ENCODE measurements at regions not wholly inside any gene's neighbourhood (a gene's known extent, or its start where the extent isn't known, plus 50 kb on each side); places are given as distances from the start of the nearest gene placed in this dataset.

DNA sequence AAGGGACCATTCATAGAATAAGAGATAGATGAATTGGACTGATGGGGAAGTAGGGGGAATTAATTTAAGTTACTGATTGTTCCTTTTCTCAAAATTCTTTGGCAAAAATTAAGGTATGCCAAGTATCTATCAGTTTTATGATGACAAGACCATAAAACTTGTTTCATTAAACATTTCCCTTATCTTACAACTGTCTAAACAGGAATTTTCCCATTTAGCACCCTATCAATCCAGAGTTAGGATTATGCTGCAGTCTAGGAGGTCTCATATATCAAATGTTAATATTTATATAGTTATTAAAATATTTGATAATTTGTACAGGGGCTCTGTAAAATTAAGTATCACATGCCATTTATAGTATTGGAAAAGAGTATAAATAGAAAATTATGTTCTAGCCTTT lies 51.5 kb upstream of the ARID1B start:
- DNase-seq (ENCODE audit: low read depth, low spot score): no peak

DNA sequence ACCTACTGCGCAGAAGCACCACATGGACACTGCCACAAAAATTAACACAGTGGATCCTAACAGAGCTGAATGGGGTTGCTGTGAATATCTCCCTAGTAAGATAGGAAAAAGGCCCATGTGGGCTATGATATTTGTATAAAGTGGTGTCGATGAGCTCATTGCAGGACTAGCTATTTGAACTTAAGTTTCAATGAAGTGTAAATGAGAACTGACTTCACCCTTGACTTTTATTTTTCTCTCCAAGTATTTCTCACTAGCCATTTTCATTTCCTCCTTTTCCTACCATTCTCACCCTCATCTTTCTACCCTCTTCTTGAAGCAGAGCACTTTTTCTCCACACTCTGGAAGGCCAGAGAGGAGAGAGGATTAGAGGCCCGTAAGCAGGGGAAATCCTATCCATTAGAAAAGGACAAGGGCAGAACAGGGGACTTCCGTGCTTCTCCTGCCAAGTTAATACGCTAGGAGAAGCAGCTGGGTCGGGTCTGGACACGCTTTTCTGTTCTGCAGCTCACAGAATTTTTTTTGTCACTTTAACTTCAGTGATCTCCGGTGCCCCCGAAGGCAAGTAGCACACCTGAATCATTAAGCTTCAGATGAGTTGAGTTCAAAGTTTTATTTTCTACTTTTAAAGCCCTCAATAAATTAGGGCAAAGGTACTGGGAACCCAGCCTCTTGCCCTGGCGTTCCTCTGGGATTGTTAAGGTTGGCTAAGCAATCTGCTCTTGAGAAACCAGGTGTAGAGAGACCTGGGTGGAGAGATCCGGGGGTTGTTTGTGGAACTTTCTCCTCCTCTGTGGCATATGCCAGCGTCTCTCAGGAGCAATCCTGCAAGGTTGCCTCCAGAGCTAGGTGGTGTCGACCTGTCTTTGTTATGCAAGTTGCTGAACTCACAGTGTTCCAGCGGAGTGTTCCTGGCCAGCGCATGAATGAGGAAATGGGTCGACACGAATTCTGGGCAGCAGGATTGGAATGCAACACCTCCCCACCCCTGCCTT lies 56.2 kb upstream of the ARID1B start:
- DNase-seq (ENCODE audit: low read depth, low spot score): no peak

DNA sequence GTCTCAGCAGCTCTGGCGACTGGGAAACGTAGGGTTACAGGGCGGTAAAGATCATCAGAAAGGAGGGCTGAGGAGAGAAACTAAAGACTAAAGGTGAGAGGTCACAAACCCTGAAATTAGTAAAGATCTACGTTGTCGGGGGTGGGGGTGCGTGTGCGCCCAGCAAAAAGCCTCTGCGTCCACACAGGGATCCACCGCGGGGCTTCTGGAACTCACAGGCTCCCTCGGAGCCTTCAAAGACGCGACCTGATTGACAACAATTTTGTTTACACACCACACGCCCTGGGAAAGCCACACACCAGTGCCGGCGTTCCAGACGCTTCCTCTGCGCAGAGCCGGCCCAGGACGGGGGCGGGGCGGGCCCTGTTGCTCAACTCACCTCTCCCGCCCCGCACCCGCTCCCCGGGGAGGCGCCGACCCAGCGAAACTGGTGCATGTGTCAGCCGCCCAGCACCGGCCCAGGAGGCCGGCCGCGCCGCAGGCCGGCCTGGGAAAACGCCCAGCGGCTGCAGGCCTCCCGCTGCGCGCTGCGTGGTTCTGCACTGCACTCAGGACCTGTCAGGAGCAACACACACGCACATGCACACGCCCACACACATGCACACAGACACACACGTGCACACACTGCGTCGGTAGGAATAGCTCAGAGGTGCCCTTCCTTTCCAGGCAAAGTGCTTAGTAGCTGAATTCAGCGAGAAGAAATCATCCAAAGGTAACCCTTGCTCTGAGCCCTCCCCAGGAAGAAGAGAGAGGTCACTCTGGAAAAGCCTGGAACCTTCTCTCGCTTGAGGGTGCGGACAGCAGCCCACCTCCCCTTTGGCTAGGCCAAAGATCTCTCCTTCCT lies 57.2 kb upstream of the ARID1B start:
- DNase-seq (ENCODE audit: low read depth, low spot score): no peak

DNA sequence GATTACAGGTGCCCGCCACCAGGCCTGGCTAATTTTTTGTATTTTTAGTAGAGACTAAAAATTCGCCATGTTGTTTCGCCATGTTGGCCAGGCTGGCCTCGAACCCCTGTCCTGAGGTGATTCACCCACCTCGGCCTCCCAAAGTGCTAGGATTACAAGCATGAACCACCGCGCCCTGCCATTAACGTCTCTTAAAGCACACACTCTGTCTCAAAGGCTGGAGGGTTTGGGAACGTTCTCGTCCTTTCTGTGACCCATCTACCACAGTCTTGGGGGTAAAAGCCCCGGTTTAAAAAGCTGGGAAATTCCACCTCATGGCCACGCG lies 57.8 kb upstream of the ARID1B start:
- DNase-seq (ENCODE audit: low read depth, low spot score): no peak

DNA sequence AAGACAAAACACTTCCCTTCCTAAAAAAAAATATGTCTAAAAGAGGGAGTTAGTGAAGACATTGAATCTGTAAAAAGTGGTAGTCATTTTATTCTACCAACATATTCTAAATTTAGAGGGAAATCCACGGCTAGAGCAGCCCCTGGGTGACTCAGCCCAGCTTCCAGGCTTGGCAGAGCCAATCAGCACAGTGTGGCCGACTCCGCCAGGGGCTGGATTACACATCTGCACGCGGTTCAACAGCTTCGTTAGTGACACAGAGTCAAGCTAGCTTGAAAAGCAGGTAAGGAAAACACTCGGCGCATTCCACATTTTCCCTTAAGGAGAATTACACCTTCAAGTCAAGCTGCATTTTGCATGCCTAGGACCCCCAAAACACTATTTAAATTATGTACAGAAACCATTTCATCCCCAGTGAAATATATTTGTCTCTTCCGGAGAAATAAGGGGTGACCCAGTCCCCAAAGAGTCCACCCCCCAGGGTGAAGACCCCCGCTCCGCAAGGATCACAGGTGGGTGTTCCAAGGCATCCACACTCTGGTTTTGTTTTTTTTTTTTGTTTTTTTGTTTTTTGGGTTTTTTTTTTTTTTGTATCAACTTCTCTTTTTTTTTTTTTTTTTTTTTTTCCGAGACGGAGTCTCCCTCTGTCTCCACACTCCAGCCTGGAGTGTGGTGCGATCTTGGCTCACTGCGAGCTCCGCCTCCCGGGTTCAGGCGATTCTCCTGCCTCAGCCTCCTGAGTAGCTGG lies 58.4 kb upstream of the ARID1B start:
- no peak for DNase-seq (ENCODE audit: low read depth, low spot score)

DNA sequence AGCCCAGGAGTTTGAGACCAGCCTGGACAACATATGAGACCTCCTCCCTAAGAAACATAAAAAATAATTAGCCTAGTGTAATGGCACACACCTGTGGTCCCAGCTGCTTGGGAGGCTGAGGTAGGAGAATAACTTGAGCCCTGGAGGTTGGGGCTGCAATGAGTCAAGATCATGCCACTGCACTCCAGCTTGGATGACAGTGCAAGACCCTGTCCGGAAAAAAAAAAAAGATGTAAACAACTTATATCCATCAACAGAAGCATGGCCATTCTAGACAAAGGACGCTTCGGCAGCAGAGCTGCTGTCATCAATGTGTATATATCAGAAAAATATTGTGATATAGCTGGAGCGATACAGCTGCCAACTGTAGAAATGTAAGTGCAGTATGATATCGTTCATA lies 59.6 kb upstream of the ARID1B start:
- DNase-seq (ENCODE audit: low read depth, low spot score): no peak

DNA sequence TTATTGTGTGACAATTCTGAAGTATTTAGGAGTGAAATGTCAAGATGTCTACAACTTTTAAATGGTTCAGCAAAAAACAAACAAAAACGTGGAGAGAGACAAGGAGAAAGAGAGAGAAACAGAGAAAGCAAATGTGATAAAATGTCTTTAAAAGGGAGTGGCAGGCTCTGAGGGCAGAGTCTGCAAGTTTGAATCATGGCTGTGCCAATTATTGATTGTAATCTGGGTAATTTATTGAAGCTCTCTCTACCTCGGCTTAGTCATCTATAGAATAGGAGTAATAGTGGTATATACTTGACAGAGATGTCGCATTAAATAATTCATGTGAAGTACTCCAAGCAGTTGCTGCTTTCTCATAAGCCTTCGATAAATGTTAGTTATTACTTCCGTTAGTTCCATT lies 61.3 kb upstream of the ARID1B start:
- DNase-seq (ENCODE audit: low read depth, low spot score): no peak

DNA sequence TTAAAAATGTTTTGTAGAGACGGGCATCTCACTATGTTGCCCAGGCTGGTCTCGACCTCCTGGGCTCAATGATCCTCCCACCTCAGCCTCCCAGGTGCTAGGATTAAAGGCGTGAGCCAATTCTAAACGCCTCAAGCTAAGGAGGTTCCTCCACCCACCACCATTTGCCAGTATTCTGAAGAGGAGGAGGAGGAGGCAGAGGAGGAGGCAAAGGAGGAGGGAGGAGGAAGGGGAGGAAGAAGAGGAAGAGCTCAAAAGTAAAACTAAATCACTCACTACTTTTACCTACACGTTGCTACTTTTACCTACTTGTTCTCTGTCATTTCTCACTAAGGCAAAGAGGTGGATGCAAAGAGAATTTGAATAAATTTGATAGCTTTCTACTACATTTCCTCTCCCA lies 63.6 kb upstream of the ARID1B start:
- no peak for DNase-seq (ENCODE audit: low read depth, low spot score)

DNA sequence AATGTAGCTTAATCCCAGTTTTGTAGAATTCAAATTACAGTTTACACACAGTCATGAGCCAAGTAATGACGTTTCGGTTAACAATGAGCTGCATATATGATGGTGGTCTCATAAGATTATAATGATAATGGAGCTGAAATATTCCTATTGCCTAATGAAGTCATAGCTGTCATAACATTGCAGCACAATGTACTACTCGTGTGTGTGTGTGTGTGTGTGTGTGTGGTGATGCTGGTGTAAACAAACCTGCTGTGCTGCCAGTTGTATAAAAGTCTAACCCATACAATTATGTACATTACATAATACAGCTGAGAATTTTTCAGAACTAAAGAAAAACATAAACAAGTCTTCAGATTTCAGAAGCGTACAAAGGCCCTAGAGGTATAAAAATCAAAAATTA lies 66.7 kb upstream of the ARID1B start:
- no peak for DNase-seq (ENCODE audit: low read depth, low spot score)

DNA sequence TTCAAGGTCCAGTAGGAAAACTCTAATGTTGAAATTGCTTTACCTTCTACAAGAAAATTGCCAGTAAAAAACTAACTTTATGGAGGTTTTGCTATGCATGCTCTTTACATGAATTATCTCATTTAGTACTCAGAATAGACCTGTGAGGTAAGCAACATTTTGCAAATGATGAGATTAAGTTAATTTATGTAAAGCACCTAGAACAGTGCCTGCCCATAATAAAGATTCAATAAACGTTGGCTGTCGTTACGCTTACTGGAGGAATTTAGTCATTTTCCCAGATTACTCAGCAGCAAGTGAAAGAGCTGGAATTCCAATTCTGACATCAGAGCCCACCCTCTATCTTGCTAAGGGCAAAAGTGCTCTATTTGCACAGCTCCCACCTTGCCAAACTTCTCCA lies 69.4 kb upstream of the ARID1B start:
- no peak for DNase-seq (ENCODE audit: low read depth, low spot score)

DNA sequence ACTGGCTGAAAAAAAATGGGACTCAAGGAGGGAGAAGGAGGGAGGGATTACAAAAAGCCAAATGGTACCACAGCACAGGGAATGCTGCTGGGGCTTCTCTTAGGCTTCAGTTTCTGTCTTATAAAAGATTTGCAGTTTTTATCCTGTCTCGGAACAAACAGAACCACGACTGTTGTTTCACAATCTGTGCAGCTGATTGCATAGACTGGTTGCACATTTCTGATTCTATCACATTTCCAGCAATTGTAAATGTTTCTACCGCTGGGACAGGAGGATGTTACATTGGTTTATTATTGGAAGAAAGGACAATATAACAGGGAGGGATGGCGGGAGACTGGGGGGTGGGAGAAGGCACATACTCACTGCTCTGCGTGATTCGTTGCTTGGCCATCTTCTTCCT lies 73.5 kb upstream of the ARID1B start:
- DNase-seq (ENCODE audit: low read depth, low spot score): no peak

DNA sequence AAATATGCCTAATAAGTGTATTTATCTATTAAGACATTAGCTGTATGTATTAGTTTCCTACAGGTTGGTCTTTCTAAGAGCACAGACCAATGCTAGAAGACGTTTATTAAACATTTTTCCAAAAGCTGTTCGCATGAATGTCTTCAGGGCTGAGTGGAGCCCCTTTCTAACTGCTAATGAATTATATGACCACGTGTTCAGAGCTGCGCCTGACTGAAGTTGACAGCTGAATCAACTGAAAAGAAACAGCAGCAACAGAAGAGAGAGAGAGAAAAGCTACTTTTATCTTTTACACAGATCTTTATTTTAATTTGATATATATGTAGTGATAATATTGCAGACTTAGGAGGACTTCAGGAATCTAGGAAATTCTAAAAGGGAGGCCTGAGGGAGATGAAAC lies 75.2 kb upstream of the ARID1B start:
- no peak for DNase-seq (ENCODE audit: low read depth, low spot score)

DNA sequence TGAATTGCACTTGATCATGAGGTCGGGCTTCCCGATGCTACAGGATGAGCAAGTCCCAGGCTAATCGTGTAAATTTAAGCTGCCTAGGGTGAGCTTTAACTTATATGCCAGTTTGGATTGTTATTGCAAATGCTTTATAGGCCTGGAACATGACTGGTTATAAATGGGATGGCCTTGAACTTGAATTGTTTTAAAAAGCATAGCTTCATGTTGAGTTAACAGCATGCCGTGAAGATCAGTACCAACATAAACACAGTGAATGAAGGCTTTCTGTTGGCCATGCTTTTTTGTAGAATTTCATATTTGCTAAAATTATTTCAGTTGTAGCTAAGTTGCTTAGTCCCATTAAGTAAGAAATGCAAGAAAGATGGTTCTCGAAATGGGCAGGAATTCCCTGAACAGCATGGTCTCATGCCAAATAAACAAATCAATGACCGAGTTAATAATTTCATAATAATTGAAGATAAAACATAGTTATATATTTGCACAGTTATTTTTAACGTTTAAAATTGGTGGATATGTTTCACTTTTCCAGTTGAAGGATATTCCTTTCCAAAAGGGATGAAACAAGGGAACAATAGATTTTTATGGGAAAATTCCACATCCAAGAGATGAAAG lies 76.6 kb upstream of the ARID1B start:
- DNase-seq (ENCODE audit: low read depth, low spot score): no peak

DNA sequence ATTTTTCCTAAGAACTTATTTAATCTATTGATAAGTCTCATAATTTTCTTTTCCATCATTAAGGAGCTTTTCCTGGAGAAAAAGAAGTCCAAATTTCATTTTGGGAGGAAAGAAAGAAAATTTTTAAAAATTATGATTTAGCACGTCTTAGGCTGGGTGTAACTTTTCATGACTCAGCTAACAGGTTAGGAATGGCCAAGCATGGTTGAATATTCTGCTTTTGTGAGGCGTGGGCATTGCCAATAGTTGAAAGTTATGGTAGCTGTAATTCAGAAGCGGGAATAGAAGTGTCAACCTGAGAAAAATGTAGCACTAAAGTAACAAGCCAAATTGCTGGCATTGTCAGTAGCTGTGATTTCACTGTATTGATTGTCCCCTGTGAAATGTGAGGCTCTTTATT lies 77.2 kb upstream of the ARID1B start:
- DNase-seq (ENCODE audit: low read depth, low spot score): no peak

DNA sequence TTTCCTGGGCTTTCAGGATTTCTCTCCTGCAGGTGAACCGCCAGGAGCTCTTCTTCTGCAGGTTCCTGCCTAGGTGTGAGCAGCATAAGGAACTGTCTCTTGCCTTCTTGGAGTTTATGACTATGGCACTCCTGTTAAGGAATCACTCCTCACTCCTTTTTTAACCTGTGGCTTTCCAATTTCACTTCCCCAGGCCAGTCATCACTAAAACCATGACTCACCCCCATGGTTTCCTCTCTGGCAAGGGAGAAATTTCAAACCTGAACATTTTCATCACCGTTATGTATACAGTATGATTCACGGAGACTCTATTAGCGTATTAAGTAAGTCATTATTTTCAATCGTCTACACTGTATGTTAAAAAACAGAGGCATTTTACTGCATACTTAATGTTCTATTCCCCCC lies 78.2 kb upstream of the ARID1B start:
- DNase-seq (ENCODE audit: low read depth, low spot score): no peak

DNA sequence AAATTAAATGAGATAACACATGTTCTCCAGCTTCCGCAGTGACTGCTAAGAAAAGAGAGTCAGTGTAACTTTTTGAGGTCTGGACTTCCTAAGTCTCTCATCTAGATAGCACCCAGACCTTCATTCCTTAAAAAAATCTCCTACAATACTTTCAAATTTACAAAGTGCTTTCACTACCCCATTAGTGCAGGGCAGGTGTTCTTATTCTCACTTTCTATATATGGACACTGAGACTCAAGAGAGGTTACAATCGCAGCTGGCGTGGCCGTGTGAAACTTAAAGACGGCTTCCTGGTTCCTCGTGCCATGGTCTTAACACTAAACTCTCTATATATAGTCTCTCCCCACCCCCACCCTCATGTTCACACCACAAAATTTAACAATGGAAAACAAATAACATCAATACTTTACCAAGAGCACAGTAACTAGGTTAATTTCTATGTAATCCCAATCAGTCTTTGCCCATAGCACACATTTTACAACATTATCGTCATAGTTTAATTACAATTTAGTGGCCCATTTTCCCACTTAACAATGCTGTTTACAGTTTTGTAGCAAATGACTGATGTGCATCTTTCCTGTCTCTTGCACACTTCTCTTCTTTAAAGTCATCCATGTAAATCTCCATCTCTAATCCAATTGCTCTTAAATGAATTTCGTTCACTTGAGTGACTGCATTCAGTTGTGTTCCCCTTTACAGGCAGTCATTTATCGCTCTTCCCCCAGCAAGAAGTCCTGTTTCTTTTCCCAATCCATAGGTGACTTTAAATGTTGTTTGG lies 78.8 kb upstream of the ARID1B start:
- DNase-seq (ENCODE audit: low read depth, low spot score): no peak

DNA sequence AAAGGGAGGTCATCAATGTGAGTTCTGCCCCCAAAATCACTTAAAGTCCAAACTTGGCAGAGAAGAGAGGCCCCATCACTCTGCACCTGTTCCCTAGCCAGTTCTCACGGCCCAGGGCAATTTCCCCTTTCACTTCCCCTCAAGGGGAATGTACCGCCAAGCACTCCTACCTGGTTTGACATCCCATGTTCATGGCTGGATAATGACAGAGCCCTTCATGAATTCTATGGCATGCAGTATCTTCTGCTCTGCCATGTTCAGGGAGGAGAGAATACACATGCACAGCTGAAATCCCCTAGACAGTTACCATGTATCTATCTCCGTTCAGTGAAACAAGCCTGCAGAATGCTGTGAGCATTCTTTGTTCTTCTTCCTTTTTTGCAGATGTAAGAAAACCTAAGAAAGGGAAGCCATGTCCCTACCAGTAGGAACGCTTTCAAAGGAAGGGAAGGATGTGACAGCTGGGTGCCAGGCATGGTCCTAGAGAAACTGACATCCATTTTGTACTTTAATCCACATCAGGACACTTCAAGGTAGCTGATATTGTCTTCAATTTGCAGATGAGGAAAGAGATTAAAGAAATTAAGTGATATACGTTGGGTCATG lies 79.8 kb upstream of the ARID1B start:
- no peak for DNase-seq (ENCODE audit: low read depth, low spot score)

DNA sequence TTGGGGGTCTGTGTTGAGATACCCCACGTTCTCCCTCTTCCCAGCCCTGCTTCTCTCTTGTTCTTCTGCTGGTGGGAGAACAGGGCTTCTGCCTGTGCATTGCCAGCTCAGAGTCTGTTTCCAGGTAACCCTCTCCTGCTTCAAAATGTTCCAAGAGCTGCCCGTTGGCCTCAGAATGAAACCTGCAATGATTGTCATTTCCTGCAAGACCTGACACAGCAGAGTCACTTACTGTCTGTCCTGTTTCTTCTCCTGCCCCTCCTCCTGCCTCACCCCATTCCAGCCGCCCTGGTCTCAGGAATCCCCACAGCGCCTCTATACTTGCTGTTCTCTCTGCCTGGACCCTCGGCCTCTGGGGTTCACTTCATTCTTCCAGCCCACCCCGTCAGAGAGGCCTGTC lies 81.4 kb upstream of the ARID1B start:
- DNase-seq (ENCODE audit: low read depth, low spot score): no peak

DNA sequence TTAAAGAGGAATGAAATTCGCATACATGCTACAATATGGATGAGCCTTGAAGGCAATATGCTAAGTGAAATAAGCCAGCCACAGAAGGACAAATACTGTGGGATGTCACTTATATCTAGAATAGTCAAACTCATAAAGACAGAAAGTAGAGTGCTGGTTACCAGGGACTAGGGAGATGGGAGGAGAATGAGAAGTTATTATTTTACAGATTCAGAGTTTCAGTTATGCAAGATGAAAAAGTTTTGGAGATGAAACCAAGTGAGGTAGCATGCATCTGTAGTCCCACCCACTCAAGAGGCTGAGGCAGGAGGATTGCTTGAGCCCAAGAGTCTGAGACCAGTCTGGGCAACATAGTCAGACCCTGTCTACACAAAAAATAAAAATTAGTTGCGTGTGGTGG lies 82.5 kb upstream of the ARID1B start:
- no peak for DNase-seq (ENCODE audit: low read depth, low spot score)

DNA sequence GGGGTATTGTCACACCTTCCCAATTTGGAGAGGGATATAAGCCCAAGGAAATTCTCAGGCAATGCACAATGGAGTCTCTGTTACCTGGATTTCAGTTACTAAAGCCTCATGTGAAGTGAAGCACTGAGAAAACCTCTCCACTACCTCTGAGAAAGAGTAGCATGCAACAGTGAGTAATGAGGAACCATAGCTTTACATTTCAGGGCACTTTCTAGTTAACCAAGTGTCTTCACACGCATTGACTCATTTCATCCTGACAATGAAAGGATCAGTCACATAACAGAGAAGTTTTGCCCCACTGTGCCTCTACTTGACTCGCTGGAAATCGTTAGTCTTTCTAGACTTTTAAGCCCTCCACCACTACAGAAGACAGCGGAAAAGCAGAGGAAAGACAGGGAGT lies 86.2 kb upstream of the ARID1B start:
- DNase-seq (ENCODE audit: low read depth, low spot score): no peak

All from pulmonary artery endothelial cell (primary cell).